Cardiac fibroblast (primary cell): ENCODE measurements at regions not wholly inside any gene's neighbourhood (a gene's known extent, or its start where the extent isn't known, plus 50 kb on each side); places are given as distances from the start of the nearest gene placed in this dataset.

Experiments used
- DNase-seq, 2 donors: peaks; one replicate each; pipeline versions ENCODE4 v3.0.0 to v3.0.0-alpha.2; 2010; ENCODE audit warnings: low read depth in 2 of 2
- H3K4me3 ChIP-seq, 2 donors: replicated peaks in 1 of 2; 1 replicate in 1 of 2; 2 replicates in 1 of 2; pipeline ENCODE4 v1.5.1; 2011; ENCODE audit warnings: low read depth in 2 of 2, low read length in 2 of 2, mild to moderate bottlenecking in 2 of 2, moderate library complexity in 1 of 2
- CTCF ChIP-seq: IDR thresholded peaks from one replicate; pipeline ENCODE4 v1.5.1; 2011; ENCODE audit warnings: low read depth, mild to moderate bottlenecking, low read length, inconsistent platforms

GRCh38 chrY:8690901-8691685, 646.2 kb upstream of the TSPY4 start:
- no peak for DNase-seq
- no peak for TF ChIP-seq CTCF
- H3K4me3 ChIP-seq, result no peak overlapping the region

- no peak for TF ChIP-seq CTCF
- H3K4me3 ChIP-seq, result no peak overlapping the region
- DNase-seq, result no peak
These were observed 638.7 kb upstream of the TSPY4 start for GRCh38 chrY:8698571-8698970.

GRCh38 chrY:8705636-8706300, 631.5 kb upstream of the TSPY4 start:
- no peak overlapping the region for H3K4me3 ChIP-seq
- DNase-seq, result peak in 1 of 2 donors; percentile 1
- TF ChIP-seq CTCF, result no peak

DNA sequence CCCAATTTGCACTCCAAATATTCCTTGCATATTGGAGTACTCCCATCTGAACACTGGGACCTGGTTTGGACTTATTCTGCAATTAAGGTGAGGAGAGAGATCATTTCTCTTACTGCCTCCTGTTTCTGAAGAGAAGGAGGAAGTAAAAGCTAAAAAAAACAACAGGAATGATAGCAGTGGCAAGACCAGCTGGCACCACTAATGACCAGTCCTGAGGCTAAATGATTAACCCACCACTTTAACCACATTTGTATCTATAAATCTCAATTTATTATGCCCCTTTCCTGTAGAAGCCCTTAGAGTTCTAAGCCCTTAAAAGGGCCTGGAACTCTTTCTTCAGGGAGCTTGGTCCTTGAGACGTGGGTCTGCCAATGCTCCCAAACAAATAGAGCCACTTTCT, 625.0 kb upstream of the TSPY4 start:
- no peak for DNase-seq
- H3K4me3 ChIP-seq, result no peak overlapping the region
- TF ChIP-seq CTCF, result no peak

DNA sequence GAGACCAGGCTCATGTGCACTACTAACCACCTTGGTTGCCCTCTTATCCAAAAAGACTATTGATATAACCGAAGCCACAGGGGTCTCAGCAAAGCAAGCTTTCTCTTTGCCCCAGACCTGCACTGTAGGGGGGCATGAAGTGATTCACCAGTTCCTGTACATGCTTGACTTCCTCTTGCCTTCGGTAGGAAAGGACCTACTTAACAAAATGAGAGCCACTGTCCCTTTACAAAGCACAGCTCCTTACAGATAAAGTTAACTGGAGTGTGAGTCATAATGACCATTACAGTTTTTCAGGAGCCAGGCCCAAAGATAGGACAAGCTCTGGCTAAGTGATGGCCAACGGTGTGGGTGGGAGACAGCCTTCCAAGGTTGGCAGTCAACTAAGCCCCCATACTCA, 622.0 kb upstream of the TSPY4 start:
- no peak for DNase-seq
- no peak overlapping the region for H3K4me3 ChIP-seq
- no peak for TF ChIP-seq CTCF

DNA sequence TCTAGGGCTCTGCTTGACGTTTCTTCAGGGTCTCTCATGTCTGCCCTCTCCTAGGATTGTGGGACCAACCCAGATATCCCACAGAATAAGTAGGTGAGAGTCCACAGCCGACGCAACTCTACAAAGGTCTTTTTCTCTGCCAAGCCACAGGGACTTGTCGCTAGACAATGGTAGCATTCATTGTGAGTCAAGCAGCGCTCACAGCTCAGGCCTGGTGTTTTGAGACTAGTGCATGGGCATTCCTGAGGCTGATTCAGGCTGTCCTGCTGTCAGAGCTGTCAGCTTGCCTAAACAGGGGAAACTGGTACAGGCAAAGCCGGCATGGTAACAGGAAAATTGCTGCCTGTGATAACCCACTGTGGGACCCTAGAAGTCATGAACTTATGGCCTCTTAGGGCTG, 610.6 kb upstream of the TSPY4 start:
- H3K4me3 ChIP-seq, result no peak overlapping the region
- no peak for DNase-seq
- no peak for TF ChIP-seq CTCF
